DND-41 (cell line): ENCODE measurements at regions not wholly inside any gene's neighbourhood (a gene's known extent, or its start where the extent isn't known, plus 50 kb on each side); places are given as distances from the start of the nearest gene placed in this dataset.

Experiments
- CTCF ChIP-seq: IDR thresholded peaks from 2 replicates; pipeline ENCODE4 v1.5.1; 2012; ENCODE audit warnings: borderline replicate concordance, low read length, moderate library complexity, mild to moderate bottlenecking; ENCODE audit not compliant: poor library complexity, severe bottlenecking; ENCODE audit errors: extremely low read depth
- EZH2 ChIP-seq: IDR thresholded peaks from 3 replicates; pipeline ENCODE4 v1.6.1; 2012; ENCODE audit warnings: borderline replicate concordance, low read depth, mild to moderate bottlenecking, moderate library complexity, low read length, inconsistent platforms; ENCODE audit not compliant: severe bottlenecking

DNA sequence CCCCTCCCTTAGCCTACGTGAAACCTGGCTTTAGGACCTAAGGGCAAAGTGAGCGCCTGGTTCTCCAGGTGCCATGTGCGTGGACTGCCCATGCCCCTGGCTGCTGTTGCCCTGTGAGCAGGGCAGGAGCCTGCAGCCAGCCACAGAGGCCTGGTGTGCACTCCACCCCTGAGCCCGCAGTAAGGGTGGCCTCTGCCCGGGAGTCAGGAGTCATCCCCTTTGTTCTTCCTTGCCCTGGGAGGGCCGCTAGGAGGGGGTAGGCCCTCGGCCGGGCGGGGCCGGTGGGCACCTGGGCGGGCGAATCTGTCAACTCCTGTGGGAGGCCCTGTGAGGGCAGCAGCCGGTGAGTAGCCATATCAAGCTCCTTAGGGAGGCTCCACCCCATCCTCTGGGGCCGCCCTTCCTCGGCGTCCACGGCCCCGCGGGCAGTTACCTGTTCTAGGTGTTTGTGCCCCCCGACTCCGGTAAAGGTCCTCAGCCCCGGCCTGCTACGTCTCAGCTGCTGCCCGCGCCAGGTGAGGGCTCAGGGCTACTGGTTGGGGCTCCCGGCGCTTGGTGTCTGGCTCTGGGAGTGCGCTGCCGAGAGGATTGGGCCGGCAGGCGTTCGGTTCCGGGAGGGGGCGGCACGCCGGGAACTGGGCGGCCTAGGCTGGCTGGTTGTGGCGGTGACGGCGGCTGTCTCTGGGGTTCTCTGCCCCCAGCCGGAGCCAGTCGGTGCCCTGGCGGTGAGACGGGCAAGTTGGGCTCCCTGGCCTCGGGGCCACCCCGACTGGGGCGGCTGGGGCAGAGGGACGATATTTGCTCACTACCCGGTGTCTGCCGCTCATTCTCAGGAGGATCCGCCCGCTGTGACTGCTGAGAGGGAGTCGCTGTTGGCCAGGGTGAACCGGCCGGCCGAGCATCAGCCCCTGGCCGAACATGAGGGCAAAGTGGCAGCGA lies 1060.2 kb downstream of the TECRL start:
- TF ChIP-seq CTCF (no peak), EZH2 (no peak)
